HEK293 (cell line): ENCODE measurements at regions not wholly inside any gene's neighbourhood (a gene's known extent, or its start where the extent isn't known, plus 50 kb on each side); places are given as distances from the start of the nearest gene placed in this dataset.

Experiments
- CTCF ChIA-PET: fragments of 350-600 bp; formaldehyde crosslinking; extraction: SDS; loops from one replicate; lab custom pipeline; 2021; ENCODE audit warnings: antibody characterized with exemption; lab: Yijun Ruan, JAX
- POLR2A ChIA-PET: fragments of 300-600 bp; formaldehyde crosslinking; extraction: SDS; loops from one replicate; lab custom pipeline; 2020; ENCODE audit warnings: antibody characterized with exemption, inconsistent platforms; lab: Yijun Ruan, JAX
- H3K27ac ChIP-seq: fragments of 200-500 bp; sonication (Bioruptor generic); 2 replicates; pipeline ENCODE4 v1.5.1; 2014; ENCODE audit warnings: low read depth, low read length, control low read depth, inconsistent platforms; ENCODE audit errors: extremely low read depth
- H3K36me3 ChIP-seq, 2 experiments: fragments of 200-500 bp in 1 of 2; sonication (Bioruptor generic) in 1 of 2; 1 replicate in 1 of 2; 2 replicates in 1 of 2; pipeline ENCODE4 v1.5.1; 2014 to 2017; ENCODE audit warnings: inconsistent platforms in 2 of 2, low read length in 2 of 2; ENCODE audit not compliant: control insufficient read depth in 2 of 2, insufficient read depth in 1 of 2
- H3K4me1 ChIP-seq: fragments of 200-500 bp; sonication (Bioruptor generic); 2 replicates; pipeline ENCODE4 v1.5.1; 2014; ENCODE audit warnings: mild to moderate bottlenecking, low read length, inconsistent platforms; ENCODE audit not compliant: control insufficient read depth, insufficient read depth
- H3K4me3 ChIP-seq: 2 replicates; pipeline ENCODE4 v1.5.1; 2011; ENCODE audit warnings: low read depth, mild to moderate bottlenecking, control low read depth, low read length, moderate library complexity
- H3K9me3 ChIP-seq: fragments of 200-500 bp; sonication (Bioruptor generic); 2 replicates; pipeline ENCODE4 v1.5.1; 2014; ENCODE audit warnings: low read depth, low read length, inconsistent platforms; ENCODE audit not compliant: control insufficient read depth, insufficient read depth
- HOXC10 ChIP-seq: sonication (generic); formaldehyde crosslinking; IDR thresholded peaks from 2 replicates; pipeline ENCODE4 v1.8.1; 2023; ENCODE audit warnings: mild to moderate bottlenecking, missing genetic modification reagents
- SALL2 ChIP-seq: fragments of 450-650 bp; formaldehyde crosslinking; IDR thresholded peaks from 2 replicates; pipeline ENCODE4 v1.5.0; 2017; ENCODE audit warnings: missing biosample characterization, mild to moderate bottlenecking, missing genetic modification characterization, borderline replicate concordance
- ZNF146 ChIP-seq: fragments of 450-650 bp; formaldehyde crosslinking; IDR thresholded peaks from 2 replicates; pipeline ENCODE4 v1.5.1; 2016; ENCODE audit warnings: missing biosample characterization, missing genetic modification characterization
- ZNF157 ChIP-seq: fragments of 450-650 bp; formaldehyde crosslinking; IDR thresholded peaks from 2 replicates; pipeline ENCODE4 v1.5.1; 2016; ENCODE audit warnings: missing biosample characterization, missing genetic modification characterization
- ZNF169 ChIP-seq: fragments of 450-650 bp; formaldehyde crosslinking; IDR thresholded peaks from 2 replicates; pipeline ENCODE4 v1.5.1; 2016; ENCODE audit warnings: missing biosample characterization, missing genetic modification characterization
- ZNF280D ChIP-seq: fragments of 450-650 bp; formaldehyde crosslinking; IDR thresholded peaks from 2 replicates; pipeline ENCODE4 v1.5.1; 2016; ENCODE audit warnings: missing biosample characterization, missing genetic modification characterization
- ZNF335 ChIP-seq: fragments of 450-650 bp; formaldehyde crosslinking; conservative IDR thresholded peaks from 2 replicates; pipeline ENCODE4 v1.5.1; 2016; ENCODE audit warnings: missing biosample characterization, missing genetic modification characterization
- ZNF341 ChIP-seq: fragments of 450-650 bp; formaldehyde crosslinking; IDR thresholded peaks from 2 replicates; pipeline ENCODE4; 2016; ENCODE audit warnings: low read depth, missing biosample characterization, missing genetic modification characterization
- ZNF404 ChIP-seq: fragments of 450-650 bp; formaldehyde crosslinking; IDR thresholded peaks from 2 replicates; pipeline ENCODE4 v1.5.1; 2017; ENCODE audit warnings: missing biosample characterization, missing genetic modification characterization
- ZNF473 ChIP-seq: fragments of 450-650 bp; formaldehyde crosslinking; IDR thresholded peaks from 2 replicates; pipeline ENCODE4 v1.5.1; 2017; ENCODE audit warnings: missing biosample characterization, missing genetic modification characterization
- ZNF561 ChIP-seq: fragments of 450-650 bp; IDR thresholded peaks from 2 replicates; pipeline ENCODE4 v1.5.1; 2018; ENCODE audit warnings: missing biosample characterization, missing genetic modification characterization, borderline replicate concordance
- ZNF571 ChIP-seq: fragments of 450-650 bp; formaldehyde crosslinking; IDR thresholded peaks from 2 replicates; pipeline ENCODE4 v1.5.0; 2017; ENCODE audit warnings: missing biosample characterization, missing genetic modification characterization
- ZNF624 ChIP-seq: fragments of 450-650 bp; formaldehyde crosslinking; IDR thresholded peaks from 2 replicates; pipeline ENCODE4 v1.5.1; 2017; ENCODE audit warnings: missing biosample characterization, missing genetic modification characterization
- ZNF629 ChIP-seq: fragments of 450-650 bp; formaldehyde crosslinking; IDR thresholded peaks from 2 replicates; pipeline ENCODE4 v1.5.1; 2017; ENCODE audit warnings: missing biosample characterization, missing genetic modification characterization
- ZNF664 ChIP-seq: fragments of 450-650 bp; formaldehyde crosslinking; IDR thresholded peaks from 2 replicates; pipeline ENCODE4 v1.5.1; 2016; ENCODE audit warnings: missing biosample characterization, missing genetic modification characterization
- TF ChIP-seq, protein P1 (sequence below): fragments of 450-650 bp; formaldehyde crosslinking; IDR thresholded peaks from 2 replicates; pipeline ENCODE4 v1.5.1; 2017; ENCODE audit warnings: missing biosample characterization, missing genetic modification characterization

DNA sequence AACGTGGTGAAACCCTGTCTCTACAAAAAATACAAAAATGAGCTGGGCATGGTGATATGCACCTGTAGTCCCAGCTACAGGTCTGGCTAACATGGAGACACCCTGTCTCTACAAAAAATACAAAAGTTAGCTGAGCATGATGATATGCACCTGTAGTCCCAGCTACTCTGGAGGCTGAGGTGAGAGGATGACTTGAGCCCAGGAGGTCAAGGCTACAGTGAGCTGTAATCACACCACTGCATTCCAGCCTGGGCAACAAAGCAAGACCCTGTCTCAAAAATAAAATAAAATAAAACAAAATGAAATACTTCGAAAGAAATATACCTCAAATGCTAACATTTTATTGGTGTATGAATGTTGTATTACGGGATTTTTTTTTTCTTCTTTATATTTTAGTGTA, 107.6 kb upstream of the EGLN3 start (continued):
- no peak for TF ChIP-seq ZNF146
- TF ChIP-seq ZNF561 (tag by site-specific recombination) = no peak
- TF ChIP-seq ZNF664 (tag by site-specific recombination) = no peak

DNA sequence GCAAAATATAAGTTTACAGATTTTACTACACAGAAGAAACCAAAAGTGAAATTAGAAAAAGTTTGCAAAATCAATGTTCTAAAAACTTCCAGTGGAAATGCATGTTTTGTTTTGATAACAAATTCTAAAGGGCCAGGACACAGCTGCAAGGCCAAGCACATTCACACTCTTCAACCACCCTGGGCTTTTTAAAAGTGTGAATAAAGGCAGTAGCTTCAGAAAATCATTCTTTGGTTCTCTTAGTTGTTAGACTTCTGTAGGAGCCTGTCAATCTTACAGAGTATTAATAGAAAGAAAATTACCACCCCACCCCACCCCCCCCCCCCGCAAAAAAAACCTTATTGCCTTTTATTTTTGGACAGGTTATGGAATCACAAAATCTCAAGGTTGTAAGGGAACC, 105.2 kb upstream of the EGLN3 start:
- ChIA-PET POLR2A (no interaction called here), CTCF (no interaction called here)
- Histone ChIP-seq H3K27ac (no peak overlapping the region), H3K36me3 (no peaks in the 10 kb centered on the region), H3K4me3 (no peak overlapping the region), H3K4me1 (peaks cover 11% of the 10 kb centered on the region; the same call in 1 of the 2 replicates), H3K9me3 (no peaks in the 10 kb centered on the region)
- TF ChIP-seq ZNF404 (tag by site-specific recombination) = no peak
- TF ChIP-seq, protein P1, sequence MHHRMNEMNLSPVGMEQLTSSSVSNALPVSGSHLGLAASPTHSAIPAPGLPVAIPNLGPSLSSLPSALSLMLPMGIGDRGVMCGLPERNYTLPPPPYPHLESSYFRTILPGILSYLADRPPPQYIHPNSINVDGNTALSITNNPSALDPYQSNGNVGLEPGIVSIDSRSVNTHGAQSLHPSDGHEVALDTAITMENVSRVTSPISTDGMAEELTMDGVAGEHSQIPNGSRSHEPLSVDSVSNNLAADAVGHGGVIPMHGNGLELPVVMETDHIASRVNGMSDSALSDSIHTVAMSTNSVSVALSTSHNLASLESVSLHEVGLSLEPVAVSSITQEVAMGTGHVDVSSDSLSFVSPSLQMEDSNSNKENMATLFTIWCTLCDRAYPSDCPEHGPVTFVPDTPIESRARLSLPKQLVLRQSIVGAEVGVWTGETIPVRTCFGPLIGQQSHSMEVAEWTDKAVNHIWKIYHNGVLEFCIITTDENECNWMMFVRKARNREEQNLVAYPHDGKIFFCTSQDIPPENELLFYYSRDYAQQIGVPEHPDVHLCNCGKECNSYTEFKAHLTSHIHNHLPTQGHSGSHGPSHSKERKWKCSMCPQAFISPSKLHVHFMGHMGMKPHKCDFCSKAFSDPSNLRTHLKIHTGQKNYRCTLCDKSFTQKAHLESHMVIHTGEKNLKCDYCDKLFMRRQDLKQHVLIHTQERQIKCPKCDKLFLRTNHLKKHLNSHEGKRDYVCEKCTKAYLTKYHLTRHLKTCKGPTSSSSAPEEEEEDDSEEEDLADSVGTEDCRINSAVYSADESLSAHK = no peak
- no peak for TF ChIP-seq ZNF624 (tag by site-specific recombination)
- no peak for TF ChIP-seq SALL2 (tag by site-specific recombination)
- TF ChIP-seq ZNF341 (tag by site-specific recombination) = no peak
- no peak for TF ChIP-seq ZNF169 (tag by site-specific recombination)
- no peak for TF ChIP-seq ZNF473 (tag by site-specific recombination)
- TF ChIP-seq ZNF629 (tag by site-specific recombination) = no peak
- TF ChIP-seq HOXC10 = no peak
- no peak for TF ChIP-seq ZNF157
- TF ChIP-seq ZNF280D (tag by site-specific recombination) = no peak

GRCh38 chr14:34055157-34055950, 104.5 kb upstream of the EGLN3 start:
- Histone ChIP-seq H3K4me3 (no peak overlapping the region), H3K4me1 (peaks cover 9% of the 10 kb centered on the region; the same call in 1 of the 2 replicates), H3K36me3 (no peaks in the 10 kb centered on the region), H3K27ac (no peak overlapping the region), H3K9me3 (no peaks in the 10 kb centered on the region)
- CTCF ChIA-PET = interaction anchor here (0.7 kb wide), 1 partner anchor 176 kb away, joined by 3 read pairs; no protein-coding TSS in a partner anchor
- POLR2A ChIA-PET = no interaction called here
- TF ChIP-seq ZNF571 (tag by site-specific recombination) (no peak), ZNF335 (peak; percentile 68)
